Urinary bladder (tissue), 3 donors: ENCODE measurements at regions not wholly inside any gene's neighbourhood (a gene's known extent, or its start where the extent isn't known, plus 50 kb on each side); places are given as distances from the start of the nearest gene placed in this dataset.

Experiments used
- DNase-seq: peaks from one replicate; pipeline ENCODE4 v3.0.0-alpha.2; 2015; ENCODE audit errors: extremely low spot score
- H3K27ac ChIP-seq: one replicate; pipeline ENCODE4 v1.5.1; 2013; ENCODE audit warnings: low read depth, mild to moderate bottlenecking, moderate library complexity
- H3K36me3 ChIP-seq: one replicate; pipeline ENCODE4 v1.6.1; 2013; ENCODE audit warnings: mild to moderate bottlenecking, moderate library complexity; ENCODE audit not compliant: insufficient read depth
- H3K4me1 ChIP-seq: one replicate; pipeline ENCODE4 v1.6.1; 2013; ENCODE audit warnings: mild to moderate bottlenecking, moderate library complexity; ENCODE audit not compliant: insufficient read depth
- H3K4me3 ChIP-seq: one replicate; pipeline ENCODE4 v1.5.1; 2013; ENCODE audit warnings: low read depth, low read length
- WGBS: extraction: QIAGEN DNeasy Blood & Tissue Kit; methylation state at CpG from one replicate; pipeline ENCODE4 v1.1.7; 2013; 5-methylcytosine and 5-hydroxymethylcytosine counted together
- donor health status: healthy with polysubstance abuse.
- donor health status: healthy.

DNA sequence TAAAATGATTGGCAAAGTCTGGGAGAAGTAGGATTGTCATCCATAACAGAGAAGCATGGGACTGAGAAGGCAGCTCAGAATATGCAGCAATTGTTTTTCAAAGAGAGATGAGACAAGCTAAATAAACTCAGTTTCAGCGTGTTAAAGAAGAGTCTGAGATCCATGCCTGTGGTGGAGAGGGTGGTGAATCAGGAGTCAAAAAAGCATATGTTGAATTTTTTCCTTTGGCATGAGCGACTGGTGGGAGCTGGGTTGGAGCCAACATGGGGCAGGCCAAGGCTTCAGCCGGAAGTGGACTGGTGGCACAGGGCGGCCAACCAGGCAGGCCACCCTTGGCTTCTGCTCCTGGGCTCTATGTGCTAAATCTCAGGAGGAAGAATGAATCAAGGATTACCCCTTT lies 102.0 kb downstream of the SST start:
- H3K36me3 ChIP-seq = no peaks in the 10 kb centered on the region
- WGBS = 81% methylated on average over 4 of the region's 4 CpGs
- H3K4me3 ChIP-seq = no peak overlapping the region
- no peaks in the 10 kb centered on the region for H3K4me1 ChIP-seq
- no peak for DNase-seq
- no peak overlapping the region for H3K27ac ChIP-seq

DNA sequence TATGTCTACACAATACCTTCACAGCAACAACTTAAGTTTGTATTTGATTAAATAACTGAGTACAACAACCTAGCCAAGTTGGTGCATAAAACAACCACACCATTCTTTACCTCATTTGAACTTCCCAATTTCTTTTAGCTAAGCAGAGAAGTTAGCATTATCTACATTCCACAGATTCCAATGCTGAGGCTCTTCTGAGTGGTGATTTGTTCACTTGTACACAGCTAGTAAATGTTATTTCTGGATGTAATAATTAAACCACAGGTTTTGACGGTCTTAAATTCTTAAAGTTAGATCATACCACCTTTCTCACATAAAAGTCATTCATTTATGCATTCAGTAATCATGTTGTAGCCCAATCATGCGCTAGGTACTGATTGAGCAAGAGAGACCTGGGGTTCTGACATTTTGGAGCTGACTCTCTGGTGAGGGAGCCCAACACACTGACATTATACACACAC lies 102.5 kb downstream of the SST start:
- no peak overlapping the region for H3K27ac ChIP-seq
- no peak for DNase-seq
- no peak overlapping the region for H3K4me3 ChIP-seq
- no peaks in the 10 kb centered on the region for H3K36me3 ChIP-seq
- 44% methylated on average over 2 of the region's 2 CpGs for WGBS
- H3K4me1 ChIP-seq = no peaks in the 10 kb centered on the region

DNA sequence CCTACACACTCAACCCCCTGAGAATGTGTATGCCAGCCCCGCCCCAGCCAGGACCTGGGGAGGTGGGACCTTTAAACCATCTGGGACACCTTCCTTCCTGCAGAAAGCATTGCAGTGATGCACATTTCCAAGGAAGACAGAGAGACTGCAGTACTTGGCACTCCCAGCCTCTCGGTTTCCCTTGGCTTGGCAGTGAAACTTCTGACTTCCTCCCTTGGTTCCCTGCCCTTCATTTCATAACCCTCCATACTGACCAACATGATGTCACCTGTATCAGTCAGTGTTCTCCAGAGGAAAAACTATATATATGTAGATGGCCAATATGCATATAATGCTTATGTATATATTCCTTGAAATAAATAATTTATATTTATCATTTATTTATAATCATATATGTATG lies 103.2 kb downstream of the SST start:
- Histone ChIP-seq H3K4me3 (no peak overlapping the region), H3K36me3 (no peaks in the 10 kb centered on the region), H3K4me1 (no peaks in the 10 kb centered on the region), H3K27ac (no peak overlapping the region)
- 63% methylated on average over 2 of the region's 2 CpGs for WGBS
- DNase-seq = no peak

DNA sequence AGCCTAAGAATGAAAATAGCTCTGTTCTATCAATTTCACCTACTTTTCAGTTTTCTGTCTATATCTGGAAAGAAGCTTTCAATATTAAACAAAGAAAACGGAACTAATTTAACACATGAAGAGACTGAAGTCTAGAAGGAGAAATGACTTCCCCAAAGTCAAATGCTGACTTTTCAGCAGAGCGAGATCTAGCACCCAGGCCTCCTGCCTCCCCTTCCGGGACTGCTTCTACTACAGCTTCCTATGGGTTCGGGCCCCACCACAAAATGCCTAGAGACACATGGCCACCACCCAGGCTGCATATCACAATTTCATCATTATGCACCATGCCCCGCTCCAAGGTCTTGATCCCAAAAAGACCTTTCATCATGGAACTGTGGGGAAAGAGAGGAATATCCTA lies 104.5 kb downstream of the SST start:
- Histone ChIP-seq H3K4me3 (no peak overlapping the region), H3K36me3 (no peaks in the 10 kb centered on the region), H3K4me1 (no peaks in the 10 kb centered on the region), H3K27ac (no peak overlapping the region)
- DNase-seq = no peak
- 94% methylated on average over 5 of the region's 5 CpGs for WGBS

DNA sequence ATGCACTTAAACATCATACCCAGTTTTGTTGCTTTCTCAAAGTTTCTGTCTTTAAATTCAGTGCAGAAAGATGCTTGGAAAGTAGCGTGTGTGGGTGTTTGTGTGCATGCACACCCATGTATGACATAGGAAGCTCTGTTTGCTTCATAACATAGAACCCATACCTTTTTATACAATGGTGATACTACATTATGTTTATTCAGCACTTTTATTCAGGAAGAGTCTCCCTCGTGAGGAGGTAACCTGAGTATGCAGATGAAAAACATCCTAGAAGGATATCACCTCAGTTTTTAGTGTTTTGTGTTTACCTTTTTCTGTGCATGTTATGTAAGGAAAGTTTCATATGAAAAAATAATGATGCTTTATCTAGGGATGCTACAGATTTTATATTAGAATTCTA lies 111.2 kb downstream of the SST start:
- Histone ChIP-seq H3K4me1 (no peaks in the 10 kb centered on the region), H3K36me3 (no peaks in the 10 kb centered on the region), H3K4me3 (no peak overlapping the region), H3K27ac (no peak overlapping the region)
- 70% methylated on average over 2 of the region's 2 CpGs for WGBS
- DNase-seq = no peak

DNA sequence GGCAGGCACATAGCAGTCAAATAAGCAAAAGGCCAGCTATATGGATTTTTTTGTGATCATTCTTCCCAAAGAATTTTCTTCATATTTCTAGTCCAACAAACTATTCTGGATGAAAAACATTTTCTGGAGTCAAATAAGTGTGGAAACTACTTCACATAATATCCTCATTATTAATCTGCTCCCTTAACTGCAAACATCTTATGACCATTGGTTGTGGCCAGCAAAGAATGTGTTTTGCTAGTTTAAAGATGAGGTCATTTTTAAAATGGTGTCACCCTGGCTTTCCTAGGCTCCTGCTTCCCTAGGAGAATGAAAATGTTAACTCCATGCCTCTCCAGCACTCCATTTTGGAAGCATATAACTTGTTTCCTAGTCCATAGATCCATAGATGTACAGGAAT lies 118.8 kb downstream of the SST start:
- Histone ChIP-seq H3K4me1 (no peaks in the 10 kb centered on the region), H3K4me3 (no peak overlapping the region), H3K36me3 (no peaks in the 10 kb centered on the region), H3K27ac (no peak overlapping the region)
- no peak for DNase-seq

DNA sequence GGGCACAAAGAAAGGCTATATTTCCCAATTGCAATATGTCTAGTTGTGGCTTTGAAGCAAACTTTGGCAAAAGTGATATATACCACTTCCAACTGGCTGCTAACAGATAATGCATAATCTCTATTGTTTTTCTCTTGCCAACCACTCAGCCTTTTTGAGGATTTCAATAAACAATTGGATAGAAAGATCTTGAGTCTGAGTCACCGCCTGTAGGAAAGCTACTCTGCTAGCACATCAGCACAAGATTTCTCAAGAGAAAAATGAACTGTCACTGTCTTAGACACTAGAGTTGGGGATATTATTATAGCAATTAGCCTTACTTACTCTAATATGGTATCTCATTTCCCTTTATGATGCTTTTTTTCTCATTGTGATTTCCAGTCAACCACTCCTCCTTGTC lies 119.7 kb downstream of the SST start:
- no peak for DNase-seq
- WGBS = 83% methylated on average over 1 of the region's 1 CpG

DNA sequence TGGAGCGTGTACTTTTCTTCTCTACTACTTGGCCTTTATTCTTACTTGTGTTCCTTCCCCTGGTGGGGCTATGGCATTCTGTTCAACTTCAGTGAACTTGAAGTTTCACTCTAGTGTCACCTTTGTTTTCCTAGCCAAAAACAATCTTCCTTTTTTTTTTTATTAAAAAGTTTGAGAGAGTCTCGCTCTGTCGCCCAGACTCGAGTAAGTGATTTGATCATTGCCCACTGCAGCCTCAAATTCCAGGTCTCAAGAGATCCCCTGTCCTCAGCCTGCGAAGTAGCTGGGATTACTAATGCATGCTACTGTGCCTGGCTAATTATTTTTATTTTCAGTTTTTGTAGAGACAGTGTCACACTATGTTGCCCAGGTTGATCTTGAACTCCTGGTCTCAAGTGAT lies 124.8 kb downstream of the SST start:
- Histone ChIP-seq H3K4me3 (no peak overlapping the region), H3K27ac (no peak overlapping the region), H3K36me3 (no peaks in the 10 kb centered on the region), H3K4me1 (no peaks in the 10 kb centered on the region)
- WGBS = 88% methylated on average over 5 of the region's 5 CpGs
- no peak for DNase-seq

More for the DNA sequence above, 119.7 kb downstream of the SST start:
- no peaks in the 10 kb centered on the region for H3K36me3 ChIP-seq
- no peak overlapping the region for H3K4me3 ChIP-seq
- peak overlapping the region; percentile 2 for H3K27ac ChIP-seq
- H3K4me1 ChIP-seq = no peaks in the 10 kb centered on the region

DNA sequence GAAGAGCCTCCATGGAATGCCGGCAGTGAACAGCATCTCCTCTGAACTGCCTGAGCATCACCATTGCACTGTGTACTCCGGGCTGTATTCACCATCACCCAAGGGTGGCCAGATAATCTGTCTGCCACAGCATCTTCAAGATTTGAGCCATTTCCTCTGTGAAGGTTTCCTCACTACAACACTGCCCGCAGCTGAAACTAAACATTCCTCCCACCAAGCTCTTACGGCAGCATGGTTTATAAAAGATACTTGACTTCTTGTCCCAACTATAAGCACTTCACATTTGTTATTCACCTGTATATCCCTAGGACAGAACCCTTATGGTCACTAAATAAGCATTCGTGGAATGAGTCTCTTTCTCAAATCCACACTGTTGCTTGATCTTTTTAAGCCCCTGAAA lies 125.9 kb downstream of the SST start:
- Histone ChIP-seq H3K36me3 (no peaks in the 10 kb centered on the region), H3K4me1 (no peaks in the 10 kb centered on the region), H3K4me3 (no peak overlapping the region), H3K27ac (no peak overlapping the region)
- 87% methylated on average over 5 of the region's 5 CpGs for WGBS
- no peak for DNase-seq

DNA sequence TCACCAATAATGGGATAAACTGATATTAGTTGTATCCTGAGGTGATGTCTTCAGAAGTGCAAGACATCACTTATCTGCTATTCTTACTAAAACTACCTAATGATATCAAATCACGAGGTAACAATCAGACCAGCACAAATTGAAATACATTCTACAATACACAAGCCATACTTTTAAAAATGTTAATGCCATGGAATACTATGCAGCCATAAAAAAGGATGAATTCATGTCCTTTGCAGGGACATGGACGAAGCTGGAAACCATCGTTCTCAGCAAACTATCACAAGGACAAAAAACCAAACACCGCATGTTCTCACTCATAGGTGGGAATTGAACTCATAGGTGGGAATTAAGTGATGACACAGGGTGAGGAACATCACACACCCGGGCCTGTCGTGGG lies 129.3 kb downstream of the SST start:
- no peaks in the 10 kb centered on the region for H3K4me1 ChIP-seq
- DNase-seq = no peak
- H3K36me3 ChIP-seq = no peaks in the 10 kb centered on the region
- WGBS = 83% methylated on average over 6 of the region's 6 CpGs
- no peak overlapping the region for H3K27ac ChIP-seq
- H3K4me3 ChIP-seq = no peak overlapping the region

DNA sequence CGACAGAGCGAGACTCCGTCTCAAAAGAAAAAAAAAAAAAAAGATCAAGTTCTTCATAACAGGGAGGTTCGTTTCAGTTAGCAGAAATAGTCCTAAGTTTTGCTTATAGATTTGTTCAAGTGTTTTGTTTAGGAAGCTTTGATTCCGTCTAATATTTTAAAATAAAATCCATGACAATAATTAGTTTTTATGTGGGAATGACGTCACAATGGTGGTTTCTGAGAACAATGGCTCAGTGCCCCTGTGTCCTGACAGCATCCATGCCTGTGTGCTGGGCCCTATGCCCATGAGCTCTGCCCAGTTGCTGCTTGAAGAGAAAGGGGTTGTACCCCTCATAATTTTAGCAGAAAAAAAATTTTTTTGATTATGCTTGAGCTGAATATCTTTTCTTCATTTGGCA lies 134.0 kb downstream of the SST start:
- no peak overlapping the region for H3K4me3 ChIP-seq
- WGBS = 90% methylated on average over 6 of the region's 6 CpGs
- H3K36me3 ChIP-seq = no peaks in the 10 kb centered on the region
- H3K4me1 ChIP-seq = no peaks in the 10 kb centered on the region
- DNase-seq = no peak
- H3K27ac ChIP-seq = no peak overlapping the region

DNA sequence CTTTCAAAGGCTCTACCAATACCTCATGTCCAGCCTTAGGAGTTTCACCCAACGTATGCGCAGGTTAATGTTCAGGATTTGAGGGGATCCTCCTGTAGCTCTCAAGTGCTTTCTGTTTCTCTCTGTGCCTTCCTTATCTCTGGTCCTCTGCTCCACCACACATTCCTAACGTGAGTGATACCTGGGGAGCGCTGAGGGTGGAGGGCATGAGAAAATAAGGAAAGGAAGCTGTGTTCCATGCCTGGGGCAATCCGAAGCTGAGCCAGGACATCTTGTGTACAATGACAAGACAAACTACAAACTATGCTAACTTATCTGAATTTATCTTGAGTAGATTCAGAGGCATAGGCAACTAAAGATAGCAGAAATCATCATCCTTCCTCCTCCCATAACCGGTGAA lies 136.4 kb downstream of the SST start:
- no peak overlapping the region for H3K27ac ChIP-seq
- 74% methylated on average over 6 of the region's 6 CpGs for WGBS
- no peaks in the 10 kb centered on the region for H3K4me1 ChIP-seq
- no peak for DNase-seq
- no peaks in the 10 kb centered on the region for H3K36me3 ChIP-seq
- no peak overlapping the region for H3K4me3 ChIP-seq

DNA sequence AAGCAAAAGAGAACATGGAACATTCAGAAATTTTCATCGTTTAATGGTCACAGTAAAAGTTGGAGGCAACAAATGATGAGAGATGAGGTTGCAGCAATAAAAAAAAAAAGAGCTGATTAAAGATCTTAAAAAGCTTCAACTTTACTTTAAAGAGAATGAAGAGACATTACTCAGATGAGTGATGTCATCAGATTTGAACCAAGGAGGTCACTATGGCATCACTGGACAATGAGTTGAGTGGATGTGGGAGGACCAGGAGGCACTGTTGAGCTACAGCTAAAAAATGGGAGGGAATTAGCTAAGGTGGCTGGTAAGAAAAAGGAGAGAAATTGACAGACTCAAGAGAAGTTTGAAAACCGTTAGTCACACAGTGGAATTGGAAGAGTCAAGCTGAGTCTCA lies 138.4 kb downstream of the SST start:
- DNase-seq = no peak
- WGBS = 87% methylated on average over 2 of the region's 2 CpGs
- no peaks in the 10 kb centered on the region for H3K4me1 ChIP-seq
- no peaks in the 10 kb centered on the region for H3K36me3 ChIP-seq
- H3K4me3 ChIP-seq = no peak overlapping the region
- no peak overlapping the region for H3K27ac ChIP-seq

DNA sequence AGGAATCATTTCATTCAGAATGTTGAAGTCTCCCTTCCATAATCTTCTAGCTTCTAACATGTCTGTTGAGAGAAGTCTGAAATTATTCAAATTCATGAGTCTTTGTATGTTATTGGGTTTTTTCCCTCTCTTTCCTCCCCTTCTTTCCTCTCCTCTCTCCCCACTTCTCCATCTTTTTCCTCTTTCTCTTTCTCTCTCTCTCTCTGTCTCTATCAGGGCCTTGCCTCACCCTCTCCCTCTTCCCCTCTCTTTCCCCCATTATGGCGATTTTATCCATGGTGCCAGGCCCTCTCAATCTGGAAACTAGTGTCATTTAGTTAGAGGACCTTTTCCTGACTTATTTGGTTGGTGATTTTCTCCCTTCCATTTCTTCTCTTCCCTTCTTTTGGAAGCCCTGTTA lies 147.3 kb downstream of the SST start:
- 72% methylated on average over 1 of the region's 1 CpG for WGBS
- no peak overlapping the region for H3K4me3 ChIP-seq

DNA sequence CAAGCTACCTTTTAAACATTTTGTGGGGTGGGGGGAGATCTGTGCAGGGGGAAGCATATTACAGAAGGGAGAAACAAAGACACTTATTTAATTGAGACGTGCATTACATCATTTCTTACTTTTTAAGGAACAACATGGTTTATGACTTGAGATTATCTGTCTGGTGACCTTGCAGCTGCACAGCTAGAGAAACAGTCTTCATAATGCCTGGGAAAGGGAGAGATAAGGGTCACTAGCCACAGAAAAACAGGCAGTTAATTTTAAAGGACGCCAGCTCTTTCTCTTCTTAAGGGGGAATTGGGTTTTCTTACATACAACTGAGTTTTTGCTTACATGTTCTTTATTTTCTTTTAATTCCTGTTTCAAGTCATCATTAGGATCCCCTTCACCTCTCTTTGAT lies 147.9 kb downstream of the SST start:
- Histone ChIP-seq H3K27ac (no peak overlapping the region), H3K36me3 (no peaks in the 10 kb centered on the region), H3K4me3 (no peak overlapping the region), H3K4me1 (no peaks in the 10 kb centered on the region)
- no peak for DNase-seq
- 15% methylated on average over 2 of the region's 2 CpGs for WGBS

More for the DNA sequence above, 147.3 kb downstream of the SST start:
- H3K27ac ChIP-seq = no peak overlapping the region
- no peaks in the 10 kb centered on the region for H3K36me3 ChIP-seq
- no peaks in the 10 kb centered on the region for H3K4me1 ChIP-seq
- no peak for DNase-seq
